ENCODE measurements at regions not wholly inside any gene's neighbourhood (a gene's known extent, or its start where the extent isn't known, plus 50 kb on each side); places are given as distances from the start of the nearest gene placed in this dataset.

DNA sequence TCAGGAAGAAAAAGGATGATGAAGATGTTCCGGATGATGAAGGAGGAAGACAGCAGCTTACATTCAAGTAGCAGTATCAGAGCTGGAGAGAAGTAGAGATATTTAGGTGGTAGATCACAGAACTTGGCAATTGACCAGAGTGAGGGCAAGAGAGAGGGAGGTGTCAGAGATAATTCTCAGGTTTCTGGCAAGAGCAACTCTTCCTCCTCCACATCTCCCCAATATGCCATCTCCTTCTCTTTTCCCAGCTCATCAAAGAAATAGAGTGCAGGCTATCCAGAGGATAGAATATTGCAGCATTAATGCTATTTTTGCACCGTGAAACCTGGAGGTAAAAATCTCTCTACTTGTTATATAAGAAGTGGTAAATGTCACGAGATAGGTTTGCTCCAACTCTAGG, 64.9 kb upstream of the OPCML start:
- TF ChIP-seq, protein P1, sequence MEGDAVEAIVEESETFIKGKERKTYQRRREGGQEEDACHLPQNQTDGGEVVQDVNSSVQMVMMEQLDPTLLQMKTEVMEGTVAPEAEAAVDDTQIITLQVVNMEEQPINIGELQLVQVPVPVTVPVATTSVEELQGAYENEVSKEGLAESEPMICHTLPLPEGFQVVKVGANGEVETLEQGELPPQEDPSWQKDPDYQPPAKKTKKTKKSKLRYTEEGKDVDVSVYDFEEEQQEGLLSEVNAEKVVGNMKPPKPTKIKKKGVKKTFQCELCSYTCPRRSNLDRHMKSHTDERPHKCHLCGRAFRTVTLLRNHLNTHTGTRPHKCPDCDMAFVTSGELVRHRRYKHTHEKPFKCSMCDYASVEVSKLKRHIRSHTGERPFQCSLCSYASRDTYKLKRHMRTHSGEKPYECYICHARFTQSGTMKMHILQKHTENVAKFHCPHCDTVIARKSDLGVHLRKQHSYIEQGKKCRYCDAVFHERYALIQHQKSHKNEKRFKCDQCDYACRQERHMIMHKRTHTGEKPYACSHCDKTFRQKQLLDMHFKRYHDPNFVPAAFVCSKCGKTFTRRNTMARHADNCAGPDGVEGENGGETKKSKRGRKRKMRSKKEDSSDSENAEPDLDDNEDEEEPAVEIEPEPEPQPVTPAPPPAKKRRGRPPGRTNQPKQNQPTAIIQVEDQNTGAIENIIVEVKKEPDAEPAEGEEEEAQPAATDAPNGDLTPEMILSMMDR (IDR thresholded peaks at IDR 0.05), result no peak
- TF ChIP-seq ZFX (IDR thresholded peaks at IDR 0.05; ENCODE audit: borderline replicate concordance), result no peak
